Spleen (tissue), 11 donors: ENCODE measurements at regions not wholly inside any gene's neighbourhood (a gene's known extent, or its start where the extent isn't known, plus 50 kb on each side); places are given as distances from the start of the nearest gene placed in this dataset.
A peak's percentile ranks its signal among the peaks of the same experiment; 100 is the strongest.
"Not testable (repeated sequence)": the region's sequence is repeated elsewhere in the genome, so short reads cannot be mapped to it uniquely, and the experiment has no call there.

Source experiments
- DNase-seq: peaks from one replicate; pipeline ENCODE4 v3.0.0-alpha.2; 2020
- H3K27ac ChIP-seq, 8 donors: fragments of 200-600 bp; sonication (generic) in 7 of 8; 1 replicate in 4 of 8; 2 replicates in 4 of 8; pipeline versions ENCODE4 v1.5.0 to v1.8.0; 2016 to 2021; ENCODE audit warnings: inconsistent platforms in 4 of 8, mild to moderate bottlenecking in 4 of 8, moderate library complexity in 1 of 8
- H3K27me3 ChIP-seq, 7 donors: fragments of 200-600 bp; sonication (generic) in 6 of 7; replicated peaks in 1 of 7; 1 replicate in 4 of 7; 2 replicates in 3 of 7; pipeline versions ENCODE4 v1.5.0 to v1.8.0; 2016 to 2021; ENCODE audit warnings: inconsistent platforms in 3 of 7, mild to moderate bottlenecking in 1 of 7
- H3K36me3 ChIP-seq, 6 donors: fragments of 200-600 bp; sonication (generic) in 5 of 6; 1 replicate in 4 of 6; 2 replicates in 2 of 6; pipeline versions ENCODE4 v1.5.0 to v1.8.0; 2016 to 2021; ENCODE audit warnings: inconsistent platforms in 2 of 6
- H3K4me1 ChIP-seq, 6 donors: fragments of 200-600 bp; sonication (generic) in 5 of 6; 1 replicate in 3 of 6; 2 replicates in 3 of 6; pipeline versions ENCODE4 v1.5.0 to v1.8.0; 2016 to 2021; ENCODE audit warnings: inconsistent platforms in 3 of 6
- H3K4me3 ChIP-seq, 8 donors: fragments of 200-600 bp; sonication (generic) in 7 of 8; 1 replicate in 4 of 8; 2 replicates in 4 of 8; pipeline versions ENCODE4 v1.5.0 to v1.8.0; 2016 to 2021; ENCODE audit warnings: inconsistent platforms in 4 of 8, mild to moderate bottlenecking in 4 of 8, moderate library complexity in 2 of 8
- H3K9me3 ChIP-seq, 8 donors: fragments of 200-600 bp; sonication (generic) in 7 of 8; 1 replicate in 4 of 8; 2 replicates in 4 of 8; pipeline versions ENCODE4 v1.5.0 to v1.8.0; 2016 to 2021; ENCODE audit warnings: inconsistent platforms in 4 of 8
- POLR2A ChIP-seq, 3 donors: fragments of 450-650 bp; IDR thresholded peaks; one replicate each; pipeline ENCODE4 v1.5.1; 2017; ENCODE audit warnings: antibody characterized with exemption in 3 of 3, mild to moderate bottlenecking in 1 of 3
- POLR2AphosphoS5 ChIP-seq, 3 donors: sonication (generic); formaldehyde crosslinking; IDR thresholded peaks; one replicate each; pipeline ENCODE4 v1.5.1; 2017; ENCODE audit warnings: antibody characterized with exemption in 3 of 3
- WGBS, 5 donors: extraction: QIAGEN DNeasy Blood & Tissue Kit in 3 of 5; methylation state at CpG; one replicate each; pipeline versions ENCODE4 v1.1.5 to v1.1.7; 2013 to 2018; 5-methylcytosine and 5-hydroxymethylcytosine counted together
- intact Hi-C: fragments of 100-400 bp; cut with DNase I; formaldehyde crosslinking; loops from one replicate; pipeline ENCODE4 v1.15.0; 2023; ENCODE audit warnings: low total_unique reads
- TF ChIP-seq, protein P1 (sequence below), 11 experiments: fragments of 200-600 bp in 7 of 11; fragments of 450-650 bp in 4 of 11; sonication (generic) in 4 of 11; IDR thresholded peaks in 8 of 11; conservative IDR thresholded peaks in 3 of 11; 1 replicate in 7 of 11; 2 replicates in 4 of 11; pipeline versions ENCODE4 v1.4.0 to v1.8.0; 2016 to 2021; ENCODE audit warnings: antibody characterized with exemption in 11 of 11, inconsistent platforms in 4 of 11, mild to moderate bottlenecking in 1 of 11
- donor health status: healthy with polysubstance abuse.
- donor health status: DM: no; HTN: no; CAD: no; lungs with moderate emphysema.
- donor health status: DM: no; HTN: no; CAD: no.
- donor health status: Bipolar disorder and iron deficiency.
- donor health status: healthy.
- donor health status: DM: no; HTN: no; CAD: no.
- donor health status: DM: yes; HTN: yes; CAD: no.

GRCh38 chr4:3586596-3586995 is 54.4 kb upstream of the LRPAP1 start:
- H3K27me3 ChIP-seq, H3K4me3 ChIP-seq, intact Hi-C loops, DNase-seq, H3K4me1 ChIP-seq, H3K9me3 ChIP-seq, H3K27ac ChIP-seq, H3K36me3 ChIP-seq: not testable (repeated sequence)
- WGBS, 5 donors: 82 to 96% (median 93%) methylated on average over 4 to 10 of the region's 10 CpGs

DNA sequence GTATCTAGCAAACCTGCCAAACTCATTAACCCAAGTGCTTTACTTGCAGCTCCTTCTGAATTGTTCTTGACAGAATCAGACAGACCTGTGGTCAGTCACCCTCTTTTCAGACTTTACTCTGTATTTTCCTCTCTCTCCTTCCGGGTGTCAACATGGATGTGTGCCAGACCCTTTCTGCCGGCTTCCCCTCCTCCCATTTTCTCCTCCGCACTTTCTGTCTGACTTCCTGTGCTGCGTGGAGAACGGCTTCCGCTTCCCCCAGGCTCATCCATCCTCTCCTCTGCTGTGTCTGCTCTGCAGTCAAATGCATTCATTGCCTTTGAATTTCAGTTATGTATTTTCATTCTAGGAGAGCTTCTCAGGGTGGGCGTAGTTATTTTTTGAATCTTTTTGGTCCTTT is 53.3 kb upstream of the LRPAP1 start:
- H3K9me3 ChIP-seq, H3K27me3 ChIP-seq, H3K4me3 ChIP-seq, H3K36me3 ChIP-seq, DNase-seq, H3K4me1 ChIP-seq, H3K27ac ChIP-seq, intact Hi-C loops: not testable (repeated sequence)
- 18 to 25% (median 24%) methylated on average over 7 of the region's 7 CpGs for WGBS, 5 donors

- peaks cover 0 to 4% (median 0%) of the 10 kb centered on the region in 7 donors for H3K27me3 ChIP-seq
- H3K4me3 ChIP-seq: no peak overlapping the region
- H3K9me3 ChIP-seq: no peaks in the 10 kb centered on the region
- intact Hi-C loops: no loop called here
- no peak overlapping the region for H3K27ac ChIP-seq
- H3K36me3 ChIP-seq: no peaks in the 10 kb centered on the region
- DNase-seq: peak; percentile 29
- peaks cover 0 to 6% (median 0%) of the 10 kb centered on the region in 6 donors for H3K4me1 ChIP-seq
- WGBS, 5 donors: 59 to 83% (median 73%) methylated on average over 3 to 5 of the region's 5 CpGs
- TF ChIP-seq POLR2A (IDR thresholded peaks at IDR 0.05) (no peak), POLR2AphosphoS5 (IDR thresholded peaks at IDR 0.05) (no peak)
- TF ChIP-seq, protein P1, sequence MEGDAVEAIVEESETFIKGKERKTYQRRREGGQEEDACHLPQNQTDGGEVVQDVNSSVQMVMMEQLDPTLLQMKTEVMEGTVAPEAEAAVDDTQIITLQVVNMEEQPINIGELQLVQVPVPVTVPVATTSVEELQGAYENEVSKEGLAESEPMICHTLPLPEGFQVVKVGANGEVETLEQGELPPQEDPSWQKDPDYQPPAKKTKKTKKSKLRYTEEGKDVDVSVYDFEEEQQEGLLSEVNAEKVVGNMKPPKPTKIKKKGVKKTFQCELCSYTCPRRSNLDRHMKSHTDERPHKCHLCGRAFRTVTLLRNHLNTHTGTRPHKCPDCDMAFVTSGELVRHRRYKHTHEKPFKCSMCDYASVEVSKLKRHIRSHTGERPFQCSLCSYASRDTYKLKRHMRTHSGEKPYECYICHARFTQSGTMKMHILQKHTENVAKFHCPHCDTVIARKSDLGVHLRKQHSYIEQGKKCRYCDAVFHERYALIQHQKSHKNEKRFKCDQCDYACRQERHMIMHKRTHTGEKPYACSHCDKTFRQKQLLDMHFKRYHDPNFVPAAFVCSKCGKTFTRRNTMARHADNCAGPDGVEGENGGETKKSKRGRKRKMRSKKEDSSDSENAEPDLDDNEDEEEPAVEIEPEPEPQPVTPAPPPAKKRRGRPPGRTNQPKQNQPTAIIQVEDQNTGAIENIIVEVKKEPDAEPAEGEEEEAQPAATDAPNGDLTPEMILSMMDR (IDR thresholded peaks at IDR 0.05 in 8 of 11, conservative IDR thresholded peaks at IDR 0.05 in 3 of 11): no peak
Measured at GRCh38 chr4:3582091-3582475, 49.9 kb upstream of the LRPAP1 start.
